ENCODE measurements at regions not wholly inside any gene's neighbourhood (a gene's known extent, or its start where the extent isn't known, plus 50 kb on each side); places are given as distances from the start of the nearest gene placed in this dataset.
A peak's percentile ranks its signal among the peaks of the same experiment; 100 is the strongest.

DNA sequence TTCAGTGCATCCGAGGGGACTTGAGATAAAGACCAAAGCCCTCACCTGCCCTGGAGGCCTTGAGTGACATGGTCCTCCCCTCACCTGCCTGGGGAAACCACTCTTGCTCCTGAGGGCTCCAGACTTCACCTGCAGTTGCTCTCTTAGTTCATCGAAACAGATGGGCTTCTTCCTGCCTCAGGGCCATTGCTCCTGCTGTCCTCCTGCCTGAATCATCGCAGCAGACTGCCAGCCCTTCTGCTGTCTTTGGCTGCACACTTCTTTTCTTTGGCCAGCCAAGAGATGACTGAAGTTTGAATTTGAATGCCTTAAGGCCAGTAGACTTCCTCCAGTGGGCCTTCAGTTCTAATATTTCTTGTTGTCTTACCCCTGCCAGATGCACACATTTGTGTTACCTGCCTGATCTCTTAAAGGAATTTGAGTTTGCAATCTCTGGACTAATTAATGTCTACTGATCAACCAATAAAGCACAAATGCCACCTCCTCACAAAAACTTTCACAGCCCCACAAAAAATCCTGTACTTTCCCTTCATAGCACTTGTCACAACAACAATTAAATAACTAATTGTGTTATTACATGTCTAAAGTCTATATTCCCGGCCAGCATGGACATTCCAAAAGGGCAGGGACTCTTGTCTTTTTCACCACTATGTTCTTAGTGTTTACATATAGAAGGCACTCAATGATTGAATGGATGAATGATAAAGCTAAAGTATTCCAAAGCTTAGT is 56.7 kb upstream of the SGK1 start:
- Histone ChIP-seq H3K4me3 (ENCODE audit: low read depth, low read length) (no peak overlapping the region), H3K36me3 (ENCODE audit: control insufficient read depth, insufficient read depth, low read length) (no peaks in the 10 kb centered on the region), H3K27me3 (ENCODE audit: control insufficient read depth, insufficient read depth, low read length) (no peaks in the 10 kb centered on the region)
- TF ChIP-seq, protein P1, sequence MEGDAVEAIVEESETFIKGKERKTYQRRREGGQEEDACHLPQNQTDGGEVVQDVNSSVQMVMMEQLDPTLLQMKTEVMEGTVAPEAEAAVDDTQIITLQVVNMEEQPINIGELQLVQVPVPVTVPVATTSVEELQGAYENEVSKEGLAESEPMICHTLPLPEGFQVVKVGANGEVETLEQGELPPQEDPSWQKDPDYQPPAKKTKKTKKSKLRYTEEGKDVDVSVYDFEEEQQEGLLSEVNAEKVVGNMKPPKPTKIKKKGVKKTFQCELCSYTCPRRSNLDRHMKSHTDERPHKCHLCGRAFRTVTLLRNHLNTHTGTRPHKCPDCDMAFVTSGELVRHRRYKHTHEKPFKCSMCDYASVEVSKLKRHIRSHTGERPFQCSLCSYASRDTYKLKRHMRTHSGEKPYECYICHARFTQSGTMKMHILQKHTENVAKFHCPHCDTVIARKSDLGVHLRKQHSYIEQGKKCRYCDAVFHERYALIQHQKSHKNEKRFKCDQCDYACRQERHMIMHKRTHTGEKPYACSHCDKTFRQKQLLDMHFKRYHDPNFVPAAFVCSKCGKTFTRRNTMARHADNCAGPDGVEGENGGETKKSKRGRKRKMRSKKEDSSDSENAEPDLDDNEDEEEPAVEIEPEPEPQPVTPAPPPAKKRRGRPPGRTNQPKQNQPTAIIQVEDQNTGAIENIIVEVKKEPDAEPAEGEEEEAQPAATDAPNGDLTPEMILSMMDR (IDR thresholded peaks at IDR 0.05; ENCODE audit: insufficient read depth, low read length, poor library complexity, severe bottlenecking): no peak
- no peak for DNase-seq (ENCODE audit: low read depth)

DNA sequence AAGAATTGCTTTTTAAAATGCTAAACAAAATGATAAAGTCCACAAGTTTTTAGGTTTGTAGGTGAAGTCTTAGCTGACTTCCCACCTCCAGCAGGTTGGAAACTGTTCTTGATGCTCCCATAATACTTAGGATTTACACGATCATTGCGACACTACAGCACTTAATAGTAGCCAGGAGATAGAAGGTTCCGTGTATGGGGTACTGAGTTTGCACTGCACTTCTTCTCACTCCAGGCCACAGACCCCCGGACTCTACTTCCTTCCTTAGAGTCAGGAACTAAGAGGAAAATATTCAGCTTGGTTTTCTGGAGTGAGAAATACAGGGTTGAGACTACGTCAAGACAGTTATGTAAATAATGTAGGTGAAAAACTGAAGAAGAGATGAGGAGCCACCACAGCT is 56.1 kb upstream of the SGK1 start:
- DNase-seq (ENCODE audit: low read depth): no peak
- Histone ChIP-seq H3K4me3 (ENCODE audit: low read depth, low read length) (no peak overlapping the region), H3K36me3 (ENCODE audit: control insufficient read depth, insufficient read depth, low read length) (no peaks in the 10 kb centered on the region), H3K27me3 (ENCODE audit: control insufficient read depth, insufficient read depth, low read length) (no peaks in the 10 kb centered on the region)
- TF ChIP-seq, protein P1 (IDR thresholded peaks at IDR 0.05; ENCODE audit: insufficient read depth, low read length, poor library complexity, severe bottlenecking): no peak

DNA sequence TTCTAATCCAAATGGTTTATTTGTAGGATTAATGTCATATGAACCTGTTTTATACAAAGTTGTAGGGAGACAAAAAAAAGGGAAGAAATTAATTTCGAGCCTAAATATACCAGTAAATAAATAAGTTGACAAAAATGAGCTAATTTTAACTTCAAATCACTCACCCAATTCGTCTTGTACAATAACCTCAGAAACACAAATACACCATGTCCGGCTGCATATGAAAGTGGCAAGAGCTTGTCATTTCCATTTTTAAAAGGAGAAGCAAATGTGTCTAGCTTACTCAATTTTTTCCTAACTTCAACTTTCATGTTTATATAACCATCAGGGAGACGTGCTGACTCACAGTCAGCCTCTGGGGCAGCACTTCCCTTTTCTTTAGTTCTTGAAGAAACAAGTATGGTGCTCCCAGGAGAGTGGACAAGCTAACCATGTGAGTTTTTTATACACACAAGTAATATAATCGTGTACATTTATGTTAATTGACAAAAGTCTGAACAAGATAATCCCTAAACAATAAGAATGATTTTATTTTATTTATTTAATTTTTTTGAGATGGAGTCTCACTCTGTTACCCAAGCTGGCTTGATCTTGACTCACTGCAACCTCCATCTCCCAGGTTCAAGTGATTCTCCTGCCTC is 55.5 kb upstream of the SGK1 start:
- H3K36me3 ChIP-seq (ENCODE audit: control insufficient read depth, insufficient read depth, low read length): no peaks in the 10 kb centered on the region
- no peaks in the 10 kb centered on the region for H3K27me3 ChIP-seq (ENCODE audit: control insufficient read depth, insufficient read depth, low read length)
- TF ChIP-seq, protein P1 (IDR thresholded peaks at IDR 0.05; ENCODE audit: insufficient read depth, low read length, poor library complexity, severe bottlenecking): no peak
- no peak overlapping the region for H3K4me3 ChIP-seq (ENCODE audit: low read depth, low read length)
- DNase-seq (ENCODE audit: low read depth): peak; percentile 49

DNA sequence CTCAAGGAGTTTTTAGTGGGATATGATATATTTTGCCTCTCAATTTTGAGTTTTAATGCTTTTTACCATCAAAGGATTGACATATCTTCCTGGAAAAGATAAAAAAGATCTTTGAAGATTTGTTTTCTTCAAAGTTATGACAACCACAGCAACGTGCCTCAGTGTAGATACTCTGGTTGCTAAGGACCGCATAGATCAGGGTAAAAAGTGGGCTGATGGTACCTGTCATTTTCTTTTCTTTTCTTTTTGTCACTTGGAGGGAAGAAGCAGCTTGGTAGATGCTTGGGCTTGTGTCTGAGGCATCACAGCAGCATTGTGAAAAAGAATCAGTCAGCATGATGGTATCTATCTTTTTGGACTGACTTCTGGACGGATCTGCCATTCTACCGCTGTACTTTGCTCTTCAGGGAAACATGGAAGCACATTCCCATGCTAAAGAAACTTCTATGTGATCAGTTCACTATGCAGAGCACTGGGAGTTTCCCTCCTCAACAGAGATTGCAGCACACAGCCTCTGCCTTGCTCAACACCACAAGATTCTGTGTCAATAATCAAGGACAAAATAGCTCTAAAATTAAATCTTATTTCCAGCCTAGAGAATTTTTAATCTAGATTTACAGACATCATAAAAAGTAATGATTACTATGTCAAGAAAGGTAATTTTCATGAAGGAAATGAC is 54.8 kb upstream of the SGK1 start:
- TF ChIP-seq, protein P1 (IDR thresholded peaks at IDR 0.05; ENCODE audit: insufficient read depth, low read length, poor library complexity, severe bottlenecking): no peak
- no peaks in the 10 kb centered on the region for H3K27me3 ChIP-seq (ENCODE audit: control insufficient read depth, insufficient read depth, low read length)
- DNase-seq (ENCODE audit: low read depth): no peak
- H3K4me3 ChIP-seq (ENCODE audit: low read depth, low read length): no peak overlapping the region
- no peaks in the 10 kb centered on the region for H3K36me3 ChIP-seq (ENCODE audit: control insufficient read depth, insufficient read depth, low read length)

DNA sequence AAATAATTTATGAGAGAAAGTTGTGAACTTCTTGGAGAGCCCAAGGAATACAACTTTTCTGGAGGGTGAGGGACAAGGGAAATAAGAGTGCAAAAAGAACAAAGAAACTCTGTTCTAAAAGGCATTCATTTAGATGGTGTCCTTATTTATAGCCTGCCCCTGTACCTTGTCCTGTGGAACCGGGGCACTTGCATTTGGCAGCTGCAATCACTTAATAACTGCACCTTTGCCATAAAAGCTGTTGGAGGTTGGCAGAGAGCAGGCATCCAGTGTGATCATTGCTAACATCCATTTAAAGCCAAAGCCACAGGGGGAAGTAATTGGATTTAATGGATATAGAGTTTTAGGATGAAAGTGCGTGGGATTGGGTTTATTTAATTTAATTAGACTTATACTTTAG is 50.8 kb upstream of the SGK1 start:
- no peak overlapping the region for H3K4me3 ChIP-seq (ENCODE audit: low read depth, low read length)
- H3K27me3 ChIP-seq (ENCODE audit: control insufficient read depth, insufficient read depth, low read length): no peaks in the 10 kb centered on the region
- no peaks in the 10 kb centered on the region for H3K36me3 ChIP-seq (ENCODE audit: control insufficient read depth, insufficient read depth, low read length)
- TF ChIP-seq, protein P1 (IDR thresholded peaks at IDR 0.05; ENCODE audit: insufficient read depth, low read length, poor library complexity, severe bottlenecking): no peak
- no peak for DNase-seq (ENCODE audit: low read depth)
